Caco-2 (cell line): ENCODE measurements at regions not wholly inside any gene's neighbourhood (a gene's known extent, or its start where the extent isn't known, plus 50 kb on each side); places are given as distances from the start of the nearest gene placed in this dataset.

Experiments used
- BruUV-seq: library from RNA; stranded (reverse); fragments of 400-500 nt; replicated peaks from 2 replicates; lab custom pipeline; 2021; lab: Mats Ljungman, UMichigan
- CTCF ChIA-PET: fragments of 300-600 bp; sonication (Branson Sonifier 250); formaldehyde crosslinking; loops from one replicate; lab custom pipeline; 2022; ENCODE audit warnings: antibody characterized with exemption; lab: Charles Lee
- POLR2A ChIA-PET: fragments of 300-600 bp; sonication (Branson Sonifier 250); formaldehyde crosslinking; loops from one replicate; lab custom pipeline; 2022; ENCODE audit warnings: antibody characterized with exemption; lab: Charles Lee
- DNase-seq, 2 experiments: peaks; one replicate each; pipeline versions ENCODE4 v3.0.0 to v3.0.0-alpha.2; 2020 to 2022
- H3K27me3 ChIP-seq: replicated peaks from 2 replicates; pipeline ENCODE4 v1.6.0; 2011; ENCODE audit warnings: low read length; ENCODE audit not compliant: control insufficient read depth, insufficient read depth
- H3K36me3 ChIP-seq: 2 replicates; pipeline ENCODE4 v1.5.1; 2011; ENCODE audit warnings: low read length; ENCODE audit not compliant: control insufficient read depth, insufficient read depth
- H3K4me1 ChIP-seq: fragments of 250-450 bp; sonication (Bioruptor Pico); 2 replicates; pipeline ENCODE4 v1.5.1; 2020; ENCODE audit warnings: mild to moderate bottlenecking
- H3K4me3 ChIP-seq: 2 replicates; pipeline ENCODE4 v1.5.1; 2011; ENCODE audit warnings: low read depth, mild to moderate bottlenecking, control low read depth, low read length
- H3K9me3 ChIP-seq: fragments of 250-450 bp; sonication (Bioruptor Pico); 2 replicates; pipeline ENCODE4 v1.5.1; 2020; ENCODE audit warnings: mild to moderate bottlenecking, moderate library complexity
- H3K27ac Mint-ChIP-seq: one replicate; pipeline ENCODE4 v1.8.0; 2022; ENCODE audit warnings: mixed read lengths; ENCODE audit not compliant: unreplicated experiment
- H3K27me3 Mint-ChIP-seq: one replicate; pipeline ENCODE4 v1.8.0; 2022; ENCODE audit warnings: mixed read lengths; ENCODE audit not compliant: insufficient read depth, unreplicated experiment
- H3K36me3 Mint-ChIP-seq: one replicate; pipeline ENCODE4 v1.8.0; 2022; ENCODE audit warnings: mild to moderate bottlenecking, mixed read lengths; ENCODE audit not compliant: insufficient read depth, unreplicated experiment
- H3K4me1 Mint-ChIP-seq: one replicate; pipeline ENCODE4 v1.8.0; 2022; ENCODE audit warnings: low read depth, mixed read lengths; ENCODE audit not compliant: unreplicated experiment
- H3K4me3 Mint-ChIP-seq: one replicate; pipeline ENCODE4 v1.8.0; 2022; ENCODE audit warnings: mild to moderate bottlenecking, moderate library complexity, mixed read lengths; ENCODE audit not compliant: unreplicated experiment
- H3K9me3 Mint-ChIP-seq: one replicate; pipeline ENCODE4 v1.8.0; 2022; ENCODE audit warnings: mixed read lengths; ENCODE audit not compliant: unreplicated experiment
- intact Hi-C: fragments of 100-400 bp; cut with micrococcal nuclease; formaldehyde crosslinking; loops from one replicate; pipeline ENCODE4 v1.10.0; 2022; ENCODE audit not compliant: unreplicated experiment
- TF ChIP-seq, protein P1 (sequence below), 2 experiments: fragments of 200-600 bp in 1 of 2; IDR thresholded peaks; 1 replicate in 1 of 2; 2 replicates in 1 of 2; pipeline versions ENCODE4 v1.5.1 to v1.8.0; 2011 to 2022; ENCODE audit warnings: antibody characterized with exemption in 1 of 2, control low read depth in 1 of 2, inconsistent platforms in 1 of 2, low read depth in 1 of 2, low read length in 1 of 2, mild to moderate bottlenecking in 1 of 2, moderate library complexity in 1 of 2; ENCODE audit not compliant: insufficient read depth in 1 of 2, severe bottlenecking in 1 of 2, unreplicated experiment in 1 of 2

DNA sequence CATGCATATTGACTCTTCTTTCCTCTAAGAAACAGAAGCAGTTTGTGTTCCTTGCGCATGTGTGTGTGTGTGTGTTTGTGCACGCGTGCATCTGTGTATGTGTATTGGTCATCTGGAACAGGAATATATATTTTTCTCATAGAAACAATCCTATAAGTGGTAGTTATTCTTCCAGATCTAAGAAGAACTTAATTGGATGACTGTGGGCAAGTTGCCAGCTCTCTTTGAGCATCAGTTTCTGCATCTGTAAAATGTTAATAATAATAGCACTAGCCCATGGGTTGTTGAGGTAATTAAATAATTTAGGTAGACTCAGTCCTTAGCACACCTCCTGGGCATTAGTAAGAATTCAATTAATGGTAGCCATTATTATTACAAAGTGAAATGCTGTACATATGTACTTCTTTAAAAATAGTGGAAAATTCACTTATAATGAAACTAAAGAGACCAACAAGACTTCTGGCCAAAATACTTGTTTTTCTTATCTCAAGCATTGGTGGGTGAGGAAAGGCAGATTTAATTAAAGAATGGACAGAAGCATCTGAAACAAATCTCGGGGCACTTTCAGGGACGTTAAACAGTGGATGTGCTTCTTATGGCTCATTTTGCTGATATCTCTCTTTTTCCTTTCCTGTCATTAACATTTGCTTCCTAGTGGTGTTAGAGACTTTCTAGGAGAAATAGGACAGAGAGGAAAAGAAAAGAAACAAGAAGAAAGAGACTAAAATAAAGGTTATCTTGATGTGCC is 124.9 kb upstream of the HABP2 start:
- no TSS peak for BruUV-seq
- CTCF ChIA-PET: no interaction called here
- DNase-seq: no peak
- H3K4me3 Mint-ChIP-seq: no peak overlapping the region
- POLR2A ChIA-PET: no interaction called here
- Histone ChIP-seq H3K9me3 (no peaks in the 10 kb centered on the region; the same call in 1 of the 2 replicates), H3K4me3 (no peak overlapping the region), H3K4me1 (peaks cover 6% of the 10 kb centered on the region), H3K36me3 (no peaks in the 10 kb centered on the region), H3K27me3 (no peaks in the 10 kb centered on the region)
- intact Hi-C loops: no loop called here
- peaks cover 10% of the 10 kb centered on the region for H3K9me3 Mint-ChIP-seq
- H3K36me3 Mint-ChIP-seq: no peaks in the 10 kb centered on the region
- peaks cover 9% of the 10 kb centered on the region for H3K27me3 Mint-ChIP-seq
- H3K27ac Mint-ChIP-seq: no peak overlapping the region
- TF ChIP-seq, protein P1, sequence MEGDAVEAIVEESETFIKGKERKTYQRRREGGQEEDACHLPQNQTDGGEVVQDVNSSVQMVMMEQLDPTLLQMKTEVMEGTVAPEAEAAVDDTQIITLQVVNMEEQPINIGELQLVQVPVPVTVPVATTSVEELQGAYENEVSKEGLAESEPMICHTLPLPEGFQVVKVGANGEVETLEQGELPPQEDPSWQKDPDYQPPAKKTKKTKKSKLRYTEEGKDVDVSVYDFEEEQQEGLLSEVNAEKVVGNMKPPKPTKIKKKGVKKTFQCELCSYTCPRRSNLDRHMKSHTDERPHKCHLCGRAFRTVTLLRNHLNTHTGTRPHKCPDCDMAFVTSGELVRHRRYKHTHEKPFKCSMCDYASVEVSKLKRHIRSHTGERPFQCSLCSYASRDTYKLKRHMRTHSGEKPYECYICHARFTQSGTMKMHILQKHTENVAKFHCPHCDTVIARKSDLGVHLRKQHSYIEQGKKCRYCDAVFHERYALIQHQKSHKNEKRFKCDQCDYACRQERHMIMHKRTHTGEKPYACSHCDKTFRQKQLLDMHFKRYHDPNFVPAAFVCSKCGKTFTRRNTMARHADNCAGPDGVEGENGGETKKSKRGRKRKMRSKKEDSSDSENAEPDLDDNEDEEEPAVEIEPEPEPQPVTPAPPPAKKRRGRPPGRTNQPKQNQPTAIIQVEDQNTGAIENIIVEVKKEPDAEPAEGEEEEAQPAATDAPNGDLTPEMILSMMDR (IDR thresholded peaks at IDR 0.05; ENCODE audit: insufficient read depth in 1 of 2, low read depth in 1 of 2, low read length in 1 of 2, severe bottlenecking in 1 of 2, unreplicated experiment in 1 of 2): no peak
- no peaks in the 10 kb centered on the region for H3K4me1 Mint-ChIP-seq

DNA sequence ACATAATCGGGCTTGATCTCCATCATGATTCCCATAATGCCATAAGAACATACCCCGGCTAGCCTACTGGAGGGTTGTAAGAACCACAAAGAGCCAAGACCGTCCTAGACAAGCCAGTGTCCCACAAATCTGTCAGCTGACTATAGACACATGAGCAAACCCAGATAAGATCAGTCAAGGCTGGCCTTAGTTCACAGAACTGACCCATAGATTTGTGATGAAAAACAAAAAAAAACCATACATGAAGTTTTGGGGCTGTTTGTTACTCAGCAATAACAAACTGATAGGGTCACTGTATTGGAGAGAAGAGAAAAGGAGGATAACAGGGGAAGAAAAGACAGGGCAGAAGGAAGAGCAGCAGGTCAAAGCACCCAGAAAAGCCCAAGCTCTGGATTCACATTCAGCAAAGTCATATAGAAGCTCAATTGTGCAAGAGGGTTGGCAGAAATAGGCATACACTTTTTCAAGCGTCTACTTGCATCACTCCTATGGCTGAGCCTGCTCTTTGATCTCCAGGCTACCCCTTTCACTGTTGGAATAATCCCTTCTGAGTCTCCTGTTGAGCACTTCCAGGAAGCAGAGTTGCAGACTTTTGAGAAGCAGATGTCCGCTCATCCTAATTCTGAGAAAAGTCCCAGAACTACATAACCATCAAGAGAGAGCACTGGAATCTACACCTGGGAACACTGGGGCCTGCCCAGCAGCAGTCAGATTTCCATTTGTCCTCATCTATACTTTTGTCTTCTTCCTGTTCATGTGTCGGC is 122.0 kb upstream of the HABP2 start:
- Mint-ChIP-seq H3K9me3 (peaks cover 21% of the 10 kb centered on the region), H3K4me3 (no peak overlapping the region), H3K27me3 (peaks cover 9% of the 10 kb centered on the region), H3K4me1 (peaks cover 10% of the 10 kb centered on the region), H3K27ac (no peak overlapping the region), H3K36me3 (no peaks in the 10 kb centered on the region)
- TF ChIP-seq, protein P1 (IDR thresholded peaks at IDR 0.05; ENCODE audit: insufficient read depth in 1 of 2, low read depth in 1 of 2, low read length in 1 of 2, severe bottlenecking in 1 of 2, unreplicated experiment in 1 of 2): no peak
- DNase-seq: no peak
- H3K4me1 ChIP-seq: peaks cover 18% of the 10 kb centered on the region
- no peak overlapping the region for H3K4me3 ChIP-seq
- intact Hi-C loops: loop anchor here (5.0 kb wide), 1 partner anchor 131 kb away; no protein-coding TSS in a partner anchor
- peaks cover 6% of the 10 kb centered on the region for H3K9me3 ChIP-seq
- H3K27me3 ChIP-seq: no peaks in the 10 kb centered on the region
- no peaks in the 10 kb centered on the region for H3K36me3 ChIP-seq
- CTCF ChIA-PET: no interaction called here
- POLR2A ChIA-PET: no interaction called here
- BruUV-seq: no TSS peak

DNA sequence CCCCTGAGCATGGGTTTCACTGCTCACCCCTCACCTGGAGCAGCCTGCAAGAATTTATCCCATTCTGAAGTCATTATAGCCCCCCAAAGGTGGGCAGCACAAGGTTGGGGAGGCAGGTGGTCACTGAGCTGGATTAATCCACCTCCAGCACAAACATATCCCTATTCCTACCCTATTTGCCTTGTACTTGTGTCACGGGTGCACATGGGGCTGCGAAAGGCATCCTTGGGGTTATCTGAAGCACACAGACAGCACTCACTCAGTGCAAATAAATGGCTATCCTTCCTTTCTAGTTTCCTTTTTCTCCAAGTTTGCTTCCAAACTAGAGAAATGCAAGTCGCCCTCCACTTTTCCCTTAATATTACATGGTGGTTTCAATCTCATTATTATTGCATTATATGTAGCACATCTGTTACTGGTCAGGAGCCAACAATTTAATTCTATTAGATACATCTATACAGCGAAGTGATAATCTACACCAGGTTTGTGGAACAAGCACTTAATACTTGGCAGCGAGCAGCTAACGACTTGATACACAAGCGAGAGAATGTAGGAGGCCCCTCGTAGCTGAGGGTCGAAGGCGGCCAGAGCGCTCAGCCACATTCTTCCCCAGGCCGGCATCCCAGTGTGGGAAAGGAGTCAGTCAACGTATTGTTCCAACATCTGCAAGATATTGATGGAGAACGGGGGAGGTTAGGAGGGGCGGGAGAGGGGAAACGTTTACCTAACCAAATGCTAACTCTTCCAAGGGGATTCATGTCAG is 121.3 kb upstream of the HABP2 start:
- H3K9me3 ChIP-seq: peaks cover 6% of the 10 kb centered on the region
- H3K4me3 ChIP-seq: no peak overlapping the region
- DNase-seq: no peak
- POLR2A ChIA-PET: no interaction called here
- BruUV-seq: no TSS peak
- peaks cover 21% of the 10 kb centered on the region for H3K9me3 Mint-ChIP-seq
- peaks cover 18% of the 10 kb centered on the region for H3K4me1 ChIP-seq
- no peak overlapping the region for H3K4me3 Mint-ChIP-seq
- TF ChIP-seq, protein P1 (IDR thresholded peaks at IDR 0.05; ENCODE audit: insufficient read depth in 1 of 2, low read depth in 1 of 2, low read length in 1 of 2, severe bottlenecking in 1 of 2, unreplicated experiment in 1 of 2): no peak
- H3K36me3 Mint-ChIP-seq: no peaks in the 10 kb centered on the region
- H3K27me3 Mint-ChIP-seq: peaks cover 9% of the 10 kb centered on the region
- intact Hi-C loops: loop anchor here (5.0 kb wide), 1 partner anchor 131 kb away; no protein-coding TSS in a partner anchor
- CTCF ChIA-PET: interaction anchor here (0.6 kb wide), 1 partner anchor 131 kb away, joined by 6 read pairs; no protein-coding TSS in a partner anchor
- H3K27me3 ChIP-seq: no peaks in the 10 kb centered on the region
- H3K36me3 ChIP-seq: no peaks in the 10 kb centered on the region
- H3K27ac Mint-ChIP-seq: no peak overlapping the region
- peaks cover 10% of the 10 kb centered on the region for H3K4me1 Mint-ChIP-seq
